DMS114 treated with DMSO at 0.1 percent for 48 hours (cell line): ENCODE measurements at regions not wholly inside any gene's neighbourhood (a gene's known extent, or its start where the extent isn't known, plus 50 kb on each side); places are given as distances from the start of the nearest gene placed in this dataset.
"Not testable (repeated sequence)": the region's sequence is repeated elsewhere in the genome, so short reads cannot be mapped to it uniquely, and the experiment has no call there.

Experiments used
- DNase-seq: peaks from one replicate; lab custom pipeline; 2025; ENCODE audit not compliant: unreplicated experiment; lab: John Stamatoyannopoulos, UW

- DNase-seq, result not testable (repeated sequence)
Observed at GRCh38 chr4:72884225-72884624, 185.3 kb downstream of the COX18 start.

- DNase-seq, result no peak
Observed at GRCh38 chr4:72876946-72877345, 192.6 kb downstream of the COX18 start.

- DNase-seq, result no peak
Observed at GRCh38 chr4:72875545-72875944, 194.0 kb downstream of the COX18 start.

GRCh38 chr4:72875138-72875537 lies 194.4 kb downstream of the COX18 start:
- no peak for DNase-seq

GRCh38 chr4:72864898-72865297 lies 204.6 kb downstream of the COX18 start:
- no peak for DNase-seq

GRCh38 chr4:72864277-72864676 lies 205.2 kb downstream of the COX18 start:
- not testable (repeated sequence) for DNase-seq

GRCh38 chr4:72860766-72861165 lies 208.8 kb downstream of the COX18 start:
- no peak for DNase-seq

- DNase-seq, result no peak
Observed at GRCh38 chr4:72858328-72858727, 211.2 kb downstream of the COX18 start.

GRCh38 chr4:72857787-72858186 lies 211.7 kb downstream of the COX18 start:
- DNase-seq, result no peak

- DNase-seq, result no peak
Observed at GRCh38 chr4:72857216-72857615, 212.3 kb downstream of the COX18 start.

- no peak for DNase-seq
Observed at GRCh38 chr4:72846280-72847111, 223.0 kb downstream of the COX18 start.

- no peak for DNase-seq
Observed at GRCh38 chr4:72843466-72843865, 226.1 kb downstream of the COX18 start.

- no peak for DNase-seq
Observed at GRCh38 chr4:72842323-72842722, 227.2 kb downstream of the COX18 start.

GRCh38 chr4:72840166-72840565 lies 229.3 kb downstream of the COX18 start:
- DNase-seq, result not testable (repeated sequence)

- no peak for DNase-seq
Observed at GRCh38 chr4:72828864-72829263, 240.7 kb downstream of the COX18 start.

GRCh38 chr4:72827968-72828367 lies 241.5 kb downstream of the COX18 start:
- no peak for DNase-seq

GRCh38 chr4:72820107-72820506 lies 249.4 kb downstream of the COX18 start:
- no peak for DNase-seq

GRCh38 chr4:72817012-72817411 lies 248.0 kb upstream of the ADAMTS3 start:
- DNase-seq, result no peak

- no peak for DNase-seq
Observed at GRCh38 chr4:72814241-72814640, 245.2 kb upstream of the ADAMTS3 start.

- no peak for DNase-seq
Observed at GRCh38 chr4:72809208-72809607, 240.2 kb upstream of the ADAMTS3 start.

- DNase-seq, result no peak
Observed at GRCh38 chr4:72805284-72805683, 236.3 kb upstream of the ADAMTS3 start.

- no peak for DNase-seq
Observed at GRCh38 chr4:72797486-72797885, 228.5 kb upstream of the ADAMTS3 start.

- DNase-seq, result no peak
Observed at GRCh38 chr4:72791054-72791453, 222.0 kb upstream of the ADAMTS3 start.
